ENCODE measurements at regions not wholly inside any gene's neighbourhood (a gene's known extent, or its start where the extent isn't known, plus 50 kb on each side); places are given as distances from the start of the nearest gene placed in this dataset.

DNA sequence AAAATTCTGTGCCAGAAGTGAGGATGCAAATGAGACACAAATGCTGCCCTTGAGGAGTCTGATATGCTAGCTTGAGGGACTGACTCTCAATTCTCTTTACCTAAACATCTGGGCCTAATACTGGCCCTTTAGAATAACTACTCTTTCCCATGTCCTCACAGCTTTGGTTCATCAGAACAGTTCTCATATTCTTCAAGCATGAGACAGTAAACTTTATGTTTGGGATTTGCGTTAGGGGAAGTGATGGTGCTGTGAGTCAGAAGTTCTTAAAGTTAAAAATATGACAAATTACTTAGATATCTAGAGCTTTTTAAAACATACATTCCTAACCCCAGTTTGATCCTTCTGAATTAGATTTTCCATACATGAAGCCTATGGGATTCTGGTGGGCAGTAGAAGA is 665.0 kb upstream of the RGMB start:
- TF ChIP-seq, protein P1, sequence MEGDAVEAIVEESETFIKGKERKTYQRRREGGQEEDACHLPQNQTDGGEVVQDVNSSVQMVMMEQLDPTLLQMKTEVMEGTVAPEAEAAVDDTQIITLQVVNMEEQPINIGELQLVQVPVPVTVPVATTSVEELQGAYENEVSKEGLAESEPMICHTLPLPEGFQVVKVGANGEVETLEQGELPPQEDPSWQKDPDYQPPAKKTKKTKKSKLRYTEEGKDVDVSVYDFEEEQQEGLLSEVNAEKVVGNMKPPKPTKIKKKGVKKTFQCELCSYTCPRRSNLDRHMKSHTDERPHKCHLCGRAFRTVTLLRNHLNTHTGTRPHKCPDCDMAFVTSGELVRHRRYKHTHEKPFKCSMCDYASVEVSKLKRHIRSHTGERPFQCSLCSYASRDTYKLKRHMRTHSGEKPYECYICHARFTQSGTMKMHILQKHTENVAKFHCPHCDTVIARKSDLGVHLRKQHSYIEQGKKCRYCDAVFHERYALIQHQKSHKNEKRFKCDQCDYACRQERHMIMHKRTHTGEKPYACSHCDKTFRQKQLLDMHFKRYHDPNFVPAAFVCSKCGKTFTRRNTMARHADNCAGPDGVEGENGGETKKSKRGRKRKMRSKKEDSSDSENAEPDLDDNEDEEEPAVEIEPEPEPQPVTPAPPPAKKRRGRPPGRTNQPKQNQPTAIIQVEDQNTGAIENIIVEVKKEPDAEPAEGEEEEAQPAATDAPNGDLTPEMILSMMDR (IDR thresholded peaks at IDR 0.05; ENCODE audit: unreplicated experiment), result no peak
- intact Hi-C loops (cut with micrococcal nuclease), result no loop called here
- no peak overlapping the region for H3K27ac Mint-ChIP-seq (ENCODE audit: low read depth, unreplicated experiment)
- H3K9me3 Mint-ChIP-seq (ENCODE audit: unreplicated experiment), result no peaks in the 10 kb centered on the region
- H3K4me3 Mint-ChIP-seq (ENCODE audit: unreplicated experiment), result no peak overlapping the region
- peaks cover 27% of the 10 kb centered on the region for H3K4me1 Mint-ChIP-seq (ENCODE audit: insufficient read depth, unreplicated experiment)
- ChIA-PET POLR2A (no interaction called here), CTCF (interaction anchor here (0.7 kb wide), 1 partner anchor 9 kb away, joined by 4 read pairs; no protein-coding TSS in a partner anchor)
- BruUV-seq (replicated peaks), result no TSS peak
- DNase-seq (ENCODE audit: unreplicated experiment), result peak; percentile 54
- no peaks in the 10 kb centered on the region for H3K36me3 Mint-ChIP-seq (ENCODE audit: insufficient read depth, unreplicated experiment)
- no peaks in the 10 kb centered on the region for H3K27me3 Mint-ChIP-seq (ENCODE audit: insufficient read depth, unreplicated experiment)

DNA sequence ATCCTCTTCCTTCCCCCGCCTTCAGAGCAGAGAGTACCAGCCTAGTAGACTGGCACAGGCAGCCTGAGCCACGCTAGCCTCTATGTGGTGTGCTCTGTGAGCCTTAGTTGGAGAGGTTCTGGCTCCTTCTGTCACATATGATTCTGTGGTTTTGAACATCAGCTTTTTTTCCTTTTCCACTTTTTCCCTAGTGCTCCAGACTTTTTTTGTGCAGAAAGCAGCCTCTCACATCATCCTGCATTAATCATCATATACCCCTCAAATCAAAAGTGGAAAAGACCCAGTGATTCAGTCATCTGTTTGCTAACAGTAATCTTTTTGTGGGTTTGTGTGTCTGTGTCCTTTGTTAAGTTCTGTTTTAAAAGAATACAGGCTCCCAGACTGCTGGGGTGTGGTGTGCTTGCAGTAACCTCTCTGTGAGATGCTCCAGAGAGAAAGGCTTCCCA is 663.9 kb upstream of the RGMB start:
- Mint-ChIP-seq H3K27me3 (ENCODE audit: insufficient read depth, unreplicated experiment) (no peaks in the 10 kb centered on the region), H3K4me1 (ENCODE audit: insufficient read depth, unreplicated experiment) (peaks cover 27% of the 10 kb centered on the region), H3K27ac (ENCODE audit: low read depth, unreplicated experiment) (no peak overlapping the region), H3K9me3 (ENCODE audit: unreplicated experiment) (peaks cover 3% of the 10 kb centered on the region), H3K36me3 (ENCODE audit: insufficient read depth, unreplicated experiment) (no peaks in the 10 kb centered on the region), H3K4me3 (ENCODE audit: unreplicated experiment) (no peak overlapping the region)
- TF ChIP-seq, protein P1 (IDR thresholded peaks at IDR 0.05; ENCODE audit: unreplicated experiment), result no peak
- intact Hi-C loops (cut with micrococcal nuclease), result no loop called here
- CTCF ChIA-PET, result interaction anchor here (0.6 to 0.7 kb wide), 2 partner anchors 15 to 354 kb away, joined by 3 to 4 read pairs; no protein-coding TSS in a partner anchor
- BruUV-seq (replicated peaks), result no TSS peak
- POLR2A ChIA-PET, result no interaction called here
- DNase-seq (ENCODE audit: unreplicated experiment), result peak; percentile 27

DNA sequence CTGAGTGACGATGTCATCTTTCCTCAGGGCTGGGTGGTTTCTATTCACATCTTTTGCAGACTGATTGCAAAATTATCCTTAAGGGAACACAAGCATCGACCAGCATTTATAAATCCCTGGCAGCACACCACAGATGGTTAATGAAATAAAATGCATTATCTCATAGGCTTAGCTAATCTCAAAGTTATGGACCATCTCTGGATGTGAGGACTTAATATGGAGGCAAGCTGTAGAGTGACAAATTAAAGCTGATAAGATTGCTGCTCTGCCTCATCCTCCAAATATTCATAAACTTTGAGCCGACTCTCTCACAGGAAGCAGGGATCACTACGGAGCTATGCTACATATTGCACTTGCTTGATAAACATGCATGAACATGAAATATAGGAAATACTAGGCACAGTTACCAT is 663.2 kb upstream of the RGMB start:
- Mint-ChIP-seq H3K27me3 (ENCODE audit: insufficient read depth, unreplicated experiment) (no peaks in the 10 kb centered on the region), H3K36me3 (ENCODE audit: insufficient read depth, unreplicated experiment) (no peaks in the 10 kb centered on the region), H3K4me3 (ENCODE audit: unreplicated experiment) (no peak overlapping the region), H3K27ac (ENCODE audit: low read depth, unreplicated experiment) (peak overlapping the region; percentile 13), H3K9me3 (ENCODE audit: unreplicated experiment) (peaks cover 7% of the 10 kb centered on the region), H3K4me1 (ENCODE audit: insufficient read depth, unreplicated experiment) (peaks cover 27% of the 10 kb centered on the region)
- peak; percentile 20 for DNase-seq (ENCODE audit: unreplicated experiment)
- intact Hi-C loops (cut with micrococcal nuclease), result no loop called here
- TF ChIP-seq, protein P1 (IDR thresholded peaks at IDR 0.05; ENCODE audit: unreplicated experiment), result no peak
- no TSS peak for BruUV-seq (replicated peaks)
- ChIA-PET POLR2A (interaction anchor here (0.6 to 0.8 kb wide), 2 partner anchors 35 to 179 kb away, joined by 3 to 4 read pairs; no protein-coding TSS in a partner anchor), CTCF (interaction anchor here (0.6 to 0.7 kb wide), 4 partner anchors 15 to 865 kb away, joined by 3 to 4 read pairs (median 4); no protein-coding TSS in a partner anchor)

DNA sequence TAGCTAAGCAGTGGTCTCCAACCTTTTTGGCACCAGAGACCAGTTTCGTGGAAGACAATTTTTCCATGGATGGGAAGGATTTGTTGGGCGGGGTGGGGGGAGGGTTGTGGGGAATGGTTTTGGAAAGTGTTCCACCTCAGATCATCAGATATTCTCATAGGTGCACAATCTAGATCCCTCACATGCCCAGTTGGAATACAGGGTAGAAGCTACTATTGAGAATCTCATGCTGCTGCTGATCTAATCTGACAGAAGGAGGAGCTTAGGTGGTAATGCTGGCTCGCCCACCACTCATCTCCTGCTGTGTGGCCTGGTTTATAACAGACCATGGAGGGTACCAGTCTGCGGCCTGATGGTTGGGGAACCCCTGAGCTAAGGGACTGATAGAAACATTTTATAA is 662.7 kb upstream of the RGMB start:
- Mint-ChIP-seq H3K36me3 (ENCODE audit: insufficient read depth, unreplicated experiment) (no peaks in the 10 kb centered on the region), H3K4me3 (ENCODE audit: unreplicated experiment) (no peak overlapping the region), H3K9me3 (ENCODE audit: unreplicated experiment) (peaks cover 7% of the 10 kb centered on the region), H3K27me3 (ENCODE audit: insufficient read depth, unreplicated experiment) (no peaks in the 10 kb centered on the region), H3K4me1 (ENCODE audit: insufficient read depth, unreplicated experiment) (peaks cover 27% of the 10 kb centered on the region), H3K27ac (ENCODE audit: low read depth, unreplicated experiment) (peak overlapping the region; percentile 13)
- POLR2A ChIA-PET, result interaction anchor here (0.6 to 0.8 kb wide), 2 partner anchors 34 to 178 kb away, joined by 3 to 4 read pairs; no protein-coding TSS in a partner anchor
- TF ChIP-seq, protein P1 (IDR thresholded peaks at IDR 0.05; ENCODE audit: unreplicated experiment), result no peak
- no peak for DNase-seq (ENCODE audit: unreplicated experiment)
- intact Hi-C loops (cut with micrococcal nuclease), result no loop called here
- CTCF ChIA-PET, result interaction anchor here (0.6 kb wide), 2 partner anchors 152 to 865 kb away, joined by 4 read pairs; no protein-coding TSS in a partner anchor
- BruUV-seq (replicated peaks), result no TSS peak
